ENCODE measurements at regions not wholly inside any gene's neighbourhood (a gene's known extent, or its start where the extent isn't known, plus 50 kb on each side); places are given as distances from the start of the nearest gene placed in this dataset.

GRCh38 chr10:78910886-78911285, 157.9 kb upstream of the ZMIZ1 start (continued):
- TF ChIP-seq ZBTB33 (IDR thresholded peaks at IDR 0.05; ENCODE audit: extremely low read depth, insufficient replicate concordance, low read length), result no peak
- TF ChIP-seq EGR1 (IDR thresholded peaks at IDR 0.05; ENCODE audit: low read depth), result no peak

GRCh38 chr10:78911533-78912340, 157.0 kb upstream of the ZMIZ1 start:
- no TSS peak for BruUV-seq (replicated peaks)
- no peaks in the 10 kb centered on the region for H3K9me2 ChIP-seq (ENCODE audit: insufficient read depth)

More at GRCh38 chr10:78911533-78912340, 157.0 kb upstream of the ZMIZ1 start:
- H3K27ac ChIP-seq (ENCODE audit: low read depth, low read length), result no peak overlapping the region
- H3K4me2 ChIP-seq (ENCODE audit: low read length), result no peak overlapping the region
- no peaks in the 10 kb centered on the region for H4K20me1 ChIP-seq (ENCODE audit: insufficient read depth)
- H3K4me1 ChIP-seq (ENCODE audit: control insufficient read depth in 1 of 2, insufficient read depth in 2 of 2, low read length in 2 of 2), result peaks cover 8 to 9% of the 10 kb centered on the region in 2 experiments
- intact Hi-C loops (cut with micrococcal nuclease), result no loop called here
- no peak overlapping the region for H3K9ac ChIP-seq (ENCODE audit: low read length)
- DNase-seq (ENCODE audit: low read depth, low spot score) (no peak), ATAC-seq (no peak)
- no peak overlapping the region for H2AFZ ChIP-seq (ENCODE audit: low read depth, low read length, poor library complexity, severe bottlenecking)
- no peak overlapping the region for H3K4me3 ChIP-seq (replicated peaks in 1 of 2; ENCODE audit: low read depth in 1 of 2, low read length in 2 of 2)
- H3K79me2 ChIP-seq (ENCODE audit: insufficient read depth, low read length), result no peaks in the 10 kb centered on the region
- ChIA-PET POLR2A (no interaction called here), CTCF (no interaction called here), RAD21 (ENCODE audit: low non-redundant PET in 1 of 2, low total read pairs in 2 of 2, uncharacterized antibody in 2 of 2, unreplicated experiment in 2 of 2) (no interaction called here)
- H3K9me3 ChIP-seq (ENCODE audit: control insufficient read depth in 1 of 2, insufficient read depth in 1 of 2, low read depth in 1 of 2, low read length in 2 of 2), result no peaks in the 10 kb centered on the region
- TF ChIP-seq ELF1 (IDR thresholded peaks at IDR 0.05; ENCODE audit: borderline replicate concordance, low read depth) (no peak), SIN3A (IDR thresholded peaks at IDR 0.05; ENCODE audit: low read depth) (no peak), REST (IDR thresholded peaks at IDR 0.05; ENCODE audit: low read depth) (no peak), EGR1 (IDR thresholded peaks at IDR 0.05; ENCODE audit: low read depth) (no peak), EZH2phosphoT487 (IDR thresholded peaks at IDR 0.05; ENCODE audit: borderline replicate concordance) (no peak), CTCF (IDR thresholded peaks at IDR 0.05 in 2 of 3, conservative IDR thresholded peaks at IDR 0.05 in 1 of 3; ENCODE audit: borderline replicate concordance in 1 of 3, insufficient read depth in 1 of 3, low read depth in 2 of 3, low read length in 2 of 3) (no peak), POLR2A (IDR thresholded peaks at IDR 0.05; ENCODE audit: borderline replicate concordance, extremely low read depth, insufficient read depth, insufficient read length) (no peak), POLR2AphosphoS5 (IDR thresholded peaks at IDR 0.05; ENCODE audit: low read depth, low read length) (no peak), FOSL1 (IDR thresholded peaks at IDR 0.05; ENCODE audit: low read depth) (no peak), CEBPB (IDR thresholded peaks at IDR 0.05; ENCODE audit: low read depth) (no peak), ZNF274 (IDR thresholded peaks at IDR 0.05; ENCODE audit: low read depth, low read length) (no peak), ZBTB33 (IDR thresholded peaks at IDR 0.05; ENCODE audit: extremely low read depth, insufficient replicate concordance, low read length) (no peak), ZFX (IDR thresholded peaks at IDR 0.05) (no peak)
- H3K36me3 ChIP-seq (ENCODE audit: control insufficient read depth in 1 of 2, insufficient read depth in 2 of 2, low read length in 2 of 2), result no peaks in the 10 kb centered on the region
- no peaks in the 10 kb centered on the region for H3K27me3 ChIP-seq (ENCODE audit: insufficient read depth, low read length)

Data from HCT116 (cell line).